GM12892 (cell line): ENCODE measurements at regions not wholly inside any gene's neighbourhood (a gene's known extent, or its start where the extent isn't known, plus 50 kb on each side); places are given as distances from the start of the nearest gene placed in this dataset.

ENCODE experiments used
- POLR2A ChIP-seq: IDR thresholded peaks from 2 replicates; pipeline ENCODE4 v1.6.1; 2011; ENCODE audit warnings: low read depth, low read length, control low read depth
- POLR2AphosphoS5 ChIP-seq: IDR thresholded peaks from 2 replicates; pipeline ENCODE4 v1.6.1; 2011; ENCODE audit warnings: low read depth, low read length, control low read depth
- TAF1 ChIP-seq: IDR thresholded peaks from 2 replicates; pipeline ENCODE4 v1.6.1; 2011; ENCODE audit warnings: low read depth, mild to moderate bottlenecking, control low read depth, low read length, borderline replicate concordance

DNA sequence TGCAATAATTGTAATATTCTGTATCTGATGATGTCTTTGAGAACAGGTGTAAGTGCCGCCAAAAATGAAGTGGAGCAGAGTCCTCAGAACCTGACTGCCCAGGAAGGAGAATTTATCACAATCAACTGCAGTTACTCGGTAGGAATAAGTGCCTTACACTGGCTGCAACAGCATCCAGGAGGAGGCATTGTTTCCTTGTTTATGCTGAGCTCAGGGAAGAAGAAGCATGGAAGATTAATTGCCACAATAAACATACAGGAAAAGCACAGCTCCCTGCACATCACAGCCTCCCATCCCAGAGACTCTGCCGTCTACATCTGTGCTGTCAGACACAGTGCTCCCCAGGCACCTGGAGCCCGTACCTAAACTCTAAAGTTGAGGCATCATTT lies 268.7 kb downstream of the DAD1 start:
- TF ChIP-seq POLR2A (no peak), POLR2AphosphoS5 (no peak), TAF1 (no peak)
